ENCODE measurements at regions not wholly inside any gene's neighbourhood (a gene's known extent, or its start where the extent isn't known, plus 50 kb on each side); places are given as distances from the start of the nearest gene placed in this dataset.

GRCh38 chr7:108818742-108819141, 249.1 kb downstream of the DNAJB9 start:
- H3K4me3 ChIP-seq (ENCODE audit: low read depth in 1 of 2, low read length in 2 of 2), result no peak overlapping the region
- H3K9me3 ChIP-seq (ENCODE audit: control insufficient read depth in 1 of 2, low read length in 2 of 2), result no peaks in the 10 kb centered on the region

GRCh38 chr7:108824840-108825580, 255.3 kb downstream of the DNAJB9 start:
- H3K27me3 ChIP-seq (ENCODE audit: low read depth, low read length), result no peaks in the 10 kb centered on the region
- H3K4me3 ChIP-seq (ENCODE audit: low read depth in 1 of 2, low read length in 2 of 2), result no peak overlapping the region
- H3K36me3 ChIP-seq (ENCODE audit: control insufficient read depth in 1 of 2, insufficient read depth in 2 of 2, low read length in 2 of 2), result no peaks in the 10 kb centered on the region
- H3K9me3 ChIP-seq (ENCODE audit: control insufficient read depth in 1 of 2, low read length in 2 of 2), result no peaks in the 10 kb centered on the region
- H3K4me1 ChIP-seq (ENCODE audit: control insufficient read depth in 1 of 2, insufficient read depth in 2 of 2, low read length in 2 of 2), result no peaks in the 10 kb centered on the region
- H3K27ac ChIP-seq (ENCODE audit: low read length), result no peak overlapping the region

More at GRCh38 chr7:108818742-108819141, 249.1 kb downstream of the DNAJB9 start:
- no peaks in the 10 kb centered on the region for H3K36me3 ChIP-seq (ENCODE audit: control insufficient read depth in 1 of 2, insufficient read depth in 2 of 2, low read length in 2 of 2)
- H3K4me1 ChIP-seq (ENCODE audit: control insufficient read depth in 1 of 2, insufficient read depth in 2 of 2, low read length in 2 of 2), result no peaks in the 10 kb centered on the region
- no peak overlapping the region for H3K27ac ChIP-seq (ENCODE audit: low read length)
- no peaks in the 10 kb centered on the region for H3K27me3 ChIP-seq (ENCODE audit: low read depth, low read length)

GRCh38 chr7:108825581-108825909, 255.9 kb downstream of the DNAJB9 start:
- Histone ChIP-seq H3K4me3 (ENCODE audit: low read depth in 1 of 2, low read length in 2 of 2) (no peak overlapping the region), H3K27me3 (ENCODE audit: low read depth, low read length) (no peaks in the 10 kb centered on the region), H3K9me3 (ENCODE audit: control insufficient read depth in 1 of 2, low read length in 2 of 2) (no peaks in the 10 kb centered on the region), H3K27ac (ENCODE audit: low read length) (no peak overlapping the region), H3K4me1 (ENCODE audit: control insufficient read depth in 1 of 2, insufficient read depth in 2 of 2, low read length in 2 of 2) (no peaks in the 10 kb centered on the region), H3K36me3 (ENCODE audit: control insufficient read depth in 1 of 2, insufficient read depth in 2 of 2, low read length in 2 of 2) (no peaks in the 10 kb centered on the region)

- no peaks in the 10 kb centered on the region for H3K4me1 ChIP-seq (ENCODE audit: control insufficient read depth in 1 of 2, insufficient read depth in 2 of 2, low read length in 2 of 2)
- no peaks in the 10 kb centered on the region for H3K36me3 ChIP-seq (ENCODE audit: control insufficient read depth in 1 of 2, insufficient read depth in 2 of 2, low read length in 2 of 2)
- H3K4me3 ChIP-seq (ENCODE audit: low read depth in 1 of 2, low read length in 2 of 2), result no peak overlapping the region
- no peaks in the 10 kb centered on the region for H3K27me3 ChIP-seq (ENCODE audit: low read depth, low read length)
- no peak overlapping the region for H3K27ac ChIP-seq (ENCODE audit: low read length)
- peaks cover 0 to 13% of the 10 kb centered on the region in 2 donors for H3K9me3 ChIP-seq (ENCODE audit: control insufficient read depth in 1 of 2, low read length in 2 of 2)
Measured at GRCh38 chr7:108836256-108836655, 266.6 kb downstream of the DNAJB9 start.

- Histone ChIP-seq H3K9me3 (ENCODE audit: control insufficient read depth in 1 of 2, low read length in 2 of 2) (peaks cover 0 to 12% of the 10 kb centered on the region in 2 donors), H3K4me3 (ENCODE audit: low read depth in 1 of 2, low read length in 2 of 2) (no peak overlapping the region), H3K4me1 (ENCODE audit: control insufficient read depth in 1 of 2, insufficient read depth in 2 of 2, low read length in 2 of 2) (no peaks in the 10 kb centered on the region), H3K27me3 (ENCODE audit: low read depth, low read length) (no peaks in the 10 kb centered on the region), H3K36me3 (ENCODE audit: control insufficient read depth in 1 of 2, insufficient read depth in 2 of 2, low read length in 2 of 2) (no peaks in the 10 kb centered on the region), H3K27ac (ENCODE audit: low read length) (no peak overlapping the region)
Measured at GRCh38 chr7:108838198-108838597, 268.5 kb downstream of the DNAJB9 start.

GRCh38 chr7:108839076-108839475, 269.4 kb downstream of the DNAJB9 start:
- H3K36me3 ChIP-seq (ENCODE audit: control insufficient read depth in 1 of 2, insufficient read depth in 2 of 2, low read length in 2 of 2), result no peaks in the 10 kb centered on the region
- no peak overlapping the region for H3K27ac ChIP-seq (ENCODE audit: low read length)
- H3K4me1 ChIP-seq (ENCODE audit: control insufficient read depth in 1 of 2, insufficient read depth in 2 of 2, low read length in 2 of 2), result no peaks in the 10 kb centered on the region

GRCh38 chr7:108845951-108846350, 276.3 kb downstream of the DNAJB9 start:
- H3K4me3 ChIP-seq (ENCODE audit: low read depth in 1 of 2, low read length in 2 of 2), result no peak overlapping the region
- H3K27me3 ChIP-seq (ENCODE audit: low read depth, low read length), result no peaks in the 10 kb centered on the region
- no peaks in the 10 kb centered on the region for H3K9me3 ChIP-seq (ENCODE audit: control insufficient read depth in 1 of 2, low read length in 2 of 2)
- no peak overlapping the region for H3K27ac ChIP-seq (ENCODE audit: low read length)
- H3K36me3 ChIP-seq (ENCODE audit: control insufficient read depth in 1 of 2, insufficient read depth in 2 of 2, low read length in 2 of 2), result no peaks in the 10 kb centered on the region
- no peaks in the 10 kb centered on the region for H3K4me1 ChIP-seq (ENCODE audit: control insufficient read depth in 1 of 2, insufficient read depth in 2 of 2, low read length in 2 of 2)

More at GRCh38 chr7:108839076-108839475, 269.4 kb downstream of the DNAJB9 start:
- H3K27me3 ChIP-seq (ENCODE audit: low read depth, low read length), result no peaks in the 10 kb centered on the region
- peaks cover 0 to 7% of the 10 kb centered on the region in 2 donors for H3K9me3 ChIP-seq (ENCODE audit: control insufficient read depth in 1 of 2, low read length in 2 of 2)
- no peak overlapping the region for H3K4me3 ChIP-seq (ENCODE audit: low read depth in 1 of 2, low read length in 2 of 2)

GRCh38 chr7:108846471-108846870, 276.8 kb downstream of the DNAJB9 start:
- H3K4me1 ChIP-seq (ENCODE audit: control insufficient read depth in 1 of 2, insufficient read depth in 2 of 2, low read length in 2 of 2), result no peaks in the 10 kb centered on the region
- H3K4me3 ChIP-seq (ENCODE audit: low read depth in 1 of 2, low read length in 2 of 2), result no peak overlapping the region
- no peaks in the 10 kb centered on the region for H3K27me3 ChIP-seq (ENCODE audit: low read depth, low read length)
- H3K9me3 ChIP-seq (ENCODE audit: control insufficient read depth in 1 of 2, low read length in 2 of 2), result no peaks in the 10 kb centered on the region
- no peak overlapping the region for H3K27ac ChIP-seq (ENCODE audit: low read length)
- no peaks in the 10 kb centered on the region for H3K36me3 ChIP-seq (ENCODE audit: control insufficient read depth in 1 of 2, insufficient read depth in 2 of 2, low read length in 2 of 2)

GRCh38 chr7:108848486-108848885, 278.8 kb downstream of the DNAJB9 start:
- H3K36me3 ChIP-seq (ENCODE audit: control insufficient read depth in 1 of 2, insufficient read depth in 2 of 2, low read length in 2 of 2), result no peaks in the 10 kb centered on the region
- no peak overlapping the region for H3K4me3 ChIP-seq (ENCODE audit: low read depth in 1 of 2, low read length in 2 of 2)
- H3K9me3 ChIP-seq (ENCODE audit: control insufficient read depth in 1 of 2, low read length in 2 of 2), result no peaks in the 10 kb centered on the region
- H3K4me1 ChIP-seq (ENCODE audit: control insufficient read depth in 1 of 2, insufficient read depth in 2 of 2, low read length in 2 of 2), result no peaks in the 10 kb centered on the region
- H3K27ac ChIP-seq (ENCODE audit: low read length), result no peak overlapping the region
- H3K27me3 ChIP-seq (ENCODE audit: low read depth, low read length), result no peaks in the 10 kb centered on the region

GRCh38 chr7:108860615-108861014, 290.9 kb downstream of the DNAJB9 start:
- Histone ChIP-seq H3K4me3 (ENCODE audit: low read depth in 1 of 2, low read length in 2 of 2) (no peak overlapping the region), H3K27me3 (ENCODE audit: low read depth, low read length) (no peaks in the 10 kb centered on the region), H3K27ac (ENCODE audit: low read length) (no peak overlapping the region), H3K36me3 (ENCODE audit: control insufficient read depth in 1 of 2, insufficient read depth in 2 of 2, low read length in 2 of 2) (no peaks in the 10 kb centered on the region), H3K4me1 (ENCODE audit: control insufficient read depth in 1 of 2, insufficient read depth in 2 of 2, low read length in 2 of 2) (no peaks in the 10 kb centered on the region), H3K9me3 (ENCODE audit: control insufficient read depth in 1 of 2, low read length in 2 of 2) (no peaks in the 10 kb centered on the region)

- no peak overlapping the region for H3K27ac ChIP-seq (ENCODE audit: low read length)
- H3K36me3 ChIP-seq (ENCODE audit: control insufficient read depth in 1 of 2, insufficient read depth in 2 of 2, low read length in 2 of 2), result no peaks in the 10 kb centered on the region
- no peaks in the 10 kb centered on the region for H3K27me3 ChIP-seq (ENCODE audit: low read depth, low read length)
- no peak overlapping the region for H3K4me3 ChIP-seq (ENCODE audit: low read depth in 1 of 2, low read length in 2 of 2)
- no peaks in the 10 kb centered on the region for H3K4me1 ChIP-seq (ENCODE audit: control insufficient read depth in 1 of 2, insufficient read depth in 2 of 2, low read length in 2 of 2)
- H3K9me3 ChIP-seq (ENCODE audit: control insufficient read depth in 1 of 2, low read length in 2 of 2), result no peaks in the 10 kb centered on the region
Measured at GRCh38 chr7:108861071-108861470, 291.4 kb downstream of the DNAJB9 start.

- H3K4me3 ChIP-seq (ENCODE audit: low read depth in 1 of 2, low read length in 2 of 2), result no peak overlapping the region
Measured at GRCh38 chr7:108863227-108863848, 293.7 kb downstream of the DNAJB9 start.

More at GRCh38 chr7:108863227-108863848, 293.7 kb downstream of the DNAJB9 start:
- Histone ChIP-seq H3K27ac (ENCODE audit: low read length) (no peak overlapping the region), H3K36me3 (ENCODE audit: control insufficient read depth in 1 of 2, insufficient read depth in 2 of 2, low read length in 2 of 2) (no peaks in the 10 kb centered on the region), H3K4me1 (ENCODE audit: control insufficient read depth in 1 of 2, insufficient read depth in 2 of 2, low read length in 2 of 2) (no peaks in the 10 kb centered on the region), H3K9me3 (ENCODE audit: control insufficient read depth in 1 of 2, low read length in 2 of 2) (no peaks in the 10 kb centered on the region), H3K27me3 (ENCODE audit: low read depth, low read length) (no peaks in the 10 kb centered on the region)

All from muscle layer of duodenum (tissue), 2 donors.